ENCODE measurements at regions not wholly inside any gene's neighbourhood (a gene's known extent, or its start where the extent isn't known, plus 50 kb on each side); places are given as distances from the start of the nearest gene placed in this dataset.

DNA sequence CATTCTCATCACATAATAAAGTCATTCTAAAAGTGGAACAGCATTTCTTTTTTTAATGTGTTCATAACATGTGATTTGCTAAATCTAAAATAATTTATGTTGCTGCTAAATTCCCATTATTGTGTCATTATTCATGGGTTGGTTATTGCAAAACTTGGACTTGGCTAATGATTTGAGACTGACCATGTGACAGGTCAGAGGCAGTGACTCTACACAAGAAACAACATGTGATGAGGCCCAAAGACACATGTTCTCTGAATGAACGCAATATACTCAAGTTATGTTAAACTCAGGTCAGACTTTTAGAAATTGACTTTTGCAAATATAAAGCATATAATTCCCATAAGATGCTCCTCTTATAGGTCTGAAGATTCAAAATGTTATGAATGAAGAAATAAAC is 566.1 kb downstream of the TBL1XR1 start:
- Histone ChIP-seq H3K9ac (ENCODE audit: insufficient read depth in 1 of 2, low read depth in 2 of 2, low read length in 2 of 2) (no peak overlapping the region), H3K4me3 (no peak overlapping the region), H3K4me1 (replicated peaks in 1 of 2; ENCODE audit: control insufficient read depth in 2 of 2, insufficient read depth in 2 of 2, low read length in 2 of 2) (no peaks in the 10 kb centered on the region; a peak in 2 of 5 replicates), H3K27ac (ENCODE audit: extremely low read depth, low read depth, low read length) (no peak overlapping the region), H3K79me2 (ENCODE audit: control insufficient read depth, insufficient read depth, low read length) (no peaks in the 10 kb centered on the region), H3K27me3 (ENCODE audit: control insufficient read depth in 2 of 2, insufficient read depth in 2 of 2, low read length in 2 of 2) (no peaks in the 10 kb centered on the region), H3K4me2 (ENCODE audit: insufficient read depth, low read length) (no peak overlapping the region), H2AFZ (ENCODE audit: low read depth, low read length) (no peak overlapping the region), H3K9me1 (ENCODE audit: control insufficient read depth, insufficient read depth, low read length) (no peaks in the 10 kb centered on the region), H3K9me3 (replicated peaks; ENCODE audit: control insufficient read depth, insufficient read depth, low read depth, low read length) (no peaks in the 10 kb centered on the region), H3K36me3 (ENCODE audit: control insufficient read depth, insufficient read depth, low read length) (no peaks in the 10 kb centered on the region), H4K20me1 (replicated peaks; ENCODE audit: control insufficient read depth, insufficient read depth, low read length) (no peaks in the 10 kb centered on the region)
- no TSS peak for BruUV-seq (replicated peaks)
- ChIA-PET CTCF (ENCODE audit: low intra/inter-chr PET ratio) (no interaction called here), POLR2A (no interaction called here)
- in situ Hi-C loops (cut with MboI) = no loop called here
- ATAC-seq = no peak
- FAIRE-seq = no peak
- DNase-seq (ENCODE audit: extremely low read depth in 1 of 4, low spot score in 3 of 4) = no peak
- WGBS (ENCODE audit: insufficient coverage, low coverage, missing lambda C conversion rate) = 14% methylated on average over 1 of the region's 1 CpG
- intact Hi-C loops (cut with micrococcal nuclease) = no loop called here
- TF ChIP-seq DDX20 (tag; IDR thresholded peaks at IDR 0.05; ENCODE audit: low read depth) (no peak), ZBTB7A (IDR thresholded peaks at IDR 0.05; ENCODE audit: borderline replicate concordance, control insufficient read depth, low read depth, low read length) (no peak), NFE2L1 (tag; IDR thresholded peaks at IDR 0.05; ENCODE audit: borderline replicate concordance, low read depth) (no peak), MTF1 (CRISPR knock-in tag; IDR thresholded peaks at IDR 0.05; ENCODE audit: borderline replicate concordance) (no peak), ZNF239 (CRISPR knock-in tag; IDR thresholded peaks at IDR 0.05) (no peak), HNRNPH1 (optimal IDR thresholded peaks at IDR 0.05; ENCODE audit: low read depth, low read length) (no peak), ZNF766 (CRISPR knock-in tag; conservative IDR thresholded peaks at IDR 0.05) (no peak), BDP1 (IDR thresholded peaks at IDR 0.05; ENCODE audit: insufficient read depth, insufficient read length) (no peak), ZKSCAN3 (CRISPR knock-in tag; IDR thresholded peaks at IDR 0.05) (no peak), RCOR1 (IDR thresholded peaks at IDR 0.05; ENCODE audit: borderline replicate concordance in 1 of 2, low read depth in 2 of 2, low read length in 2 of 2) (no peak), KDM1A (IDR thresholded peaks at IDR 0.05) (no peak), PHB (CRISPR knock-in tag; IDR thresholded peaks at IDR 0.05) (no peak)
- TF ChIP-seq, protein P1, sequence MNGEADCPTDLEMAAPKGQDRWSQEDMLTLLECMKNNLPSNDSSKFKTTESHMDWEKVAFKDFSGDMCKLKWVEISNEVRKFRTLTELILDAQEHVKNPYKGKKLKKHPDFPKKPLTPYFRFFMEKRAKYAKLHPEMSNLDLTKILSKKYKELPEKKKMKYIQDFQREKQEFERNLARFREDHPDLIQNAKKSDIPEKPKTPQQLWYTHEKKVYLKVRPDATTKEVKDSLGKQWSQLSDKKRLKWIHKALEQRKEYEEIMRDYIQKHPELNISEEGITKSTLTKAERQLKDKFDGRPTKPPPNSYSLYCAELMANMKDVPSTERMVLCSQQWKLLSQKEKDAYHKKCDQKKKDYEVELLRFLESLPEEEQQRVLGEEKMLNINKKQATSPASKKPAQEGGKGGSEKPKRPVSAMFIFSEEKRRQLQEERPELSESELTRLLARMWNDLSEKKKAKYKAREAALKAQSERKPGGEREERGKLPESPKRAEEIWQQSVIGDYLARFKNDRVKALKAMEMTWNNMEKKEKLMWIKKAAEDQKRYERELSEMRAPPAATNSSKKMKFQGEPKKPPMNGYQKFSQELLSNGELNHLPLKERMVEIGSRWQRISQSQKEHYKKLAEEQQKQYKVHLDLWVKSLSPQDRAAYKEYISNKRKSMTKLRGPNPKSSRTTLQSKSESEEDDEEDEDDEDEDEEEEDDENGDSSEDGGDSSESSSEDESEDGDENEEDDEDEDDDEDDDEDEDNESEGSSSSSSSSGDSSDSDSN (IDR thresholded peaks at IDR 0.05; ENCODE audit: borderline replicate concordance in 1 of 2, low read depth in 2 of 2, low read length in 2 of 2) = no peak
- TF ChIP-seq, protein P2, sequence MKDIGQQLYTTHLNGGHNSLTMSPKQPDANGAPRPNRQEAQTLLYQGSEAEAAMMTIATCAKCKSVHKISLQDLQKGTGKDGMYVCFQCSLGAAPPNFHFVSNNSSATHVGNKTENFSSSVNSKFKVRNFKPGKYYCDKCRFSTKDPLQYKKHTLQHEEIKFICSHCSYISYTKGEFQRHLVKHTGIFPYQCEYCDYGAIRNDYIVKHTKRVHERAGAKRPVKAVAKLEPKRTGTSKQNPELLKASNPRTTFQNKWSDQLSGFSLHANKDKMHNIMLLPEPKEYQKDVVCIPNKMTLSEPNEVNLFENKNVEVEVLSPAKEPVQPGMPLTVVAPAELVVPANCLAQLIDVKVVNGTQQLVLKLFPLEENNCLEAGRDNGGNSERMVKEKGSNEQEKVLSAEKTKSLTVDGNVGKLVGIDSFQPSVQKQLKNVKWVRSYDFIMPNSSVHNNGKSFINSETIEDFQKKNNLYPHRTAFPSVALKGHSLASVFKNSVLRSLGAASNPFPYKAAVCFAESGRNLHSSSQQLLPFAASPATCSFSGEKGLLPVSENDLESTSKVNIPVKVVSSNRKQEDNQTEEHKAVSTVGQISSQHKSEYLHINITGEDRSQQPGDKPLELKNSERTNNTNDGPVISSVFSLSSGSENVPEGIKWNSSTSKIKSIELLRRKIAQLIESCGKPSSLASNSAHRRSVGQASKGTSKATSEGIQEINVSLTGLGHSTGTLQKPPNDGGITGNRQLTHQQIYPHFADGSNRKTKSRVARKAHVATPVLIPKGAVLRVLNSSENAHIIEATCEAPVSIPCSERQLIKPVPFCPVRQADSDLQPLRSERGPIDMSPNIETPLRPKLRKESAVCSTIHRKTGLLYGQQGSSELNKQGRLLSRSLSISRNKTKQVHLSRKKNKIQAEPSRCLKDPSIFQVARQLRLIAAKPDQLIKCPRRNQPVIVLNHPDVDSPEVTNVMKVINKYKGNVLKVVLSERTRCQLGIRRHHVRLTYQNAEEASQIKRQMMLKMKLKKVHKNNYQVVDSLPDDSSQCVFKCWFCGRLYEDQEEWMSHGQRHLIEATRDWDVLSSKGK (CRISPR knock-in tag; IDR thresholded peaks at IDR 0.05) = no peak
- TF ChIP-seq, protein P3, sequence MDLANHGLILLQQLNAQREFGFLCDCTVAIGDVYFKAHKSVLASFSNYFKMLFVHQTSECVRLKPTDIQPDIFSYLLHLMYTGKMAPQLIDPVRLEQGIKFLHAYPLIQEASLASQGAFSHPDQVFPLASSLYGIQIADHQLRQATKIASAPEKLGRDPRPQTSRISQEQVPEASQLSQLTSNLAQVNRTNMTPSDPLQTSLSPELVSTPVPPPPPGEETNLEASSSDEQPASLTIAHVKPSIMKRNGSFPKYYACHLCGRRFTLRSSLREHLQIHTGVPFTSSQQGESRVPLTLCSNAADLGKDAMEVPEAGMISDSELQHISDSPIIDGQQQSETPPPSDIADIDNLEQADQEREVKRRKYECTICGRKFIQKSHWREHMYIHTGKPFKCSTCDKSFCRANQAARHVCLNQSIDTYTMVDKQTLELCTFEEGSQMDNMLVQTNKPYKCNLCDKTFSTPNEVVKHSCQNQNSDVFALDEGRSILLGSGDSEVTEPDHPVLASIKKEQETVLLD (IDR thresholded peaks at IDR 0.05) = no peak

Measured in K562 (cell line).